ENCODE measurements at regions not wholly inside any gene's neighbourhood (a gene's known extent, or its start where the extent isn't known, plus 50 kb on each side); places are given as distances from the start of the nearest gene placed in this dataset.

DNA sequence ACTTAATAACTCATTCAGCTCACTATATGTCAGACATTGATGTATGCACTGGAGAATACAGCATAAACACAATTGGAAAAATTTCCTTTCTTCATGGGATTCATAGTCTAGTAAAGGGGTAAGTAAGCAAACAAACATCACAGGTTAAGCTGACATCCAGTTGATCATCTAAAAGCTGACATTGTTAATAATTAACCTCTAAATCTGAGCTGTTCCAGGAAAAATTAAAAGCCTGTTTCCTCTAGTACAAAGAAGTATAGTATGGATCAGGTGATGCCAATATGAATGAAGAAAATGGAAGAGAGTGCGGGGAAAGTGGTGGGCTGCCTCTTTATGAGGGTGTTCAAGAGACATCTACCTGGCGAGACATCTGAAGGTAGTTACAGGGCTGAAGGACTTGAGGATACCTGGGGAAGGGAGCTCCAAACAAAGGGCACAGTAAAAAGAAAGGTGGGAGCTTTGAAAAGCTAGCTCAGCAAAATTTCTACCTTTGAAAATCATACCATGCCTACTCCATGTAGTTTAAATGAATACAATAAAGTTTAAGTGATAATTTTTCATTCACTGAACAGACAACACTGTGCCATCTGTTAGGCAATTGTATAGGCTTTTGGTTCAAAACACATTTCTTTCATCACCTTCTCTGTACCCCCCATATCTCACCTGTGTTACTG lies 619.3 kb downstream of the TRIB2 start:
- no peak for TF ChIP-seq CTCF (IDR thresholded peaks at IDR 0.05; ENCODE audit: low read depth, low read length)
- TF ChIP-seq EZH2phosphoT487 (IDR thresholded peaks at IDR 0.05; ENCODE audit: low read depth) = no peak

Data from OCI-LY3 (cell line).